GM12873 (cell line): ENCODE measurements at regions not wholly inside any gene's neighbourhood (a gene's known extent, or its start where the extent isn't known, plus 50 kb on each side); places are given as distances from the start of the nearest gene placed in this dataset.

Source experiments
- TF ChIP-seq, protein P1 (sequence below): IDR thresholded peaks from 2 replicates; pipeline ENCODE4 v1.5.1; 2012; ENCODE audit warnings: low read depth, mild to moderate bottlenecking, moderate library complexity, low read length, control low read depth; ENCODE audit not compliant: insufficient read depth; ENCODE audit errors: missing control alignments

DNA sequence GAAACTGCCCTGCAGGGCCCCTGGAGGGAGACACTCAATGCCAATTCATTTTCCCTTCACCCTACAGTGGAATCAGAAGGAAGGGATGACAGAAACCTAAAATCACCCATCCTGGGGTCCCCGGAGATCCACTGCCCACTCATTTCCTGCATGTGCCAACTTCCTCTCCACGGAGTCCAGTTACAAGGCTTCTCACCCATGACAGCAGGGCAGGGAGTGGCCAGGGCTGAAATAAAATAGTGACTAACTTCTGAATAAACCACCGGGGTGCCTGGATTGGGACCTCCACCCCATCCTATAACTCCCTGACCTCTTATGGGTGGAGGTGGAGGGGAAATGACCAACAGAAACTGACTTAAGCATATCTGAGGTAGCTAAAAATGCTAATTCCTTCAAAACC lies 362.3 kb downstream of the MAFB start:
- TF ChIP-seq, protein P1, sequence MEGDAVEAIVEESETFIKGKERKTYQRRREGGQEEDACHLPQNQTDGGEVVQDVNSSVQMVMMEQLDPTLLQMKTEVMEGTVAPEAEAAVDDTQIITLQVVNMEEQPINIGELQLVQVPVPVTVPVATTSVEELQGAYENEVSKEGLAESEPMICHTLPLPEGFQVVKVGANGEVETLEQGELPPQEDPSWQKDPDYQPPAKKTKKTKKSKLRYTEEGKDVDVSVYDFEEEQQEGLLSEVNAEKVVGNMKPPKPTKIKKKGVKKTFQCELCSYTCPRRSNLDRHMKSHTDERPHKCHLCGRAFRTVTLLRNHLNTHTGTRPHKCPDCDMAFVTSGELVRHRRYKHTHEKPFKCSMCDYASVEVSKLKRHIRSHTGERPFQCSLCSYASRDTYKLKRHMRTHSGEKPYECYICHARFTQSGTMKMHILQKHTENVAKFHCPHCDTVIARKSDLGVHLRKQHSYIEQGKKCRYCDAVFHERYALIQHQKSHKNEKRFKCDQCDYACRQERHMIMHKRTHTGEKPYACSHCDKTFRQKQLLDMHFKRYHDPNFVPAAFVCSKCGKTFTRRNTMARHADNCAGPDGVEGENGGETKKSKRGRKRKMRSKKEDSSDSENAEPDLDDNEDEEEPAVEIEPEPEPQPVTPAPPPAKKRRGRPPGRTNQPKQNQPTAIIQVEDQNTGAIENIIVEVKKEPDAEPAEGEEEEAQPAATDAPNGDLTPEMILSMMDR = no peak

DNA sequence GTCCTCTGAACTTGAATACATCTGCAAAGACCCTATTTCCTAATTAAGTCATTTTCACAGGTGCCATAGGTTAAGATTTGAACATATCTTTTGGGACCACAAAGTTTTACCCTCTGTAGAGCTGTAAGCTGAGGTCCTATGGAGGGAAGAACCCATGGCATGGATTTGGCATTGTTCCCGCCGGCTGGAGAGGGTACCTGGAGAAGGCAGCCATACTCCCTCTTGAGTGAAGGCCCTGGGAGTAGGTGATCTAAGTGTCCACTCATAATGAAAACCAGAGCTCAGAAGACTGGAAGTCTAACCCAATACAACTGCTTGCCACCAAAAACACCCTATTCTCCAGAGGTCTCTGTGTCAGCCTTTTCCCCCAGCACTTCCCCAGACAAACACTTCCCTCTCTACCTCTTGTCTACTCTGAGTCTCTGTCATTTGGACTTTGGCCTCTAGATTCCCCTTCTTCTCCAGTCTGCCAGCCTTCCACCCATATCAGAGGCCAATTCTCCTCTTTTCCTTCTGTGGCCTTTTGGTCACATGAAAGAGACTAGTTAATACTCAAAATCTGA lies 363.9 kb downstream of the MAFB start:
- TF ChIP-seq, protein P1 = no peak

- TF ChIP-seq, protein P1 = no peak
These were observed 365.7 kb downstream of the MAFB start for GRCh38 chr20:40323361-40323794.

DNA sequence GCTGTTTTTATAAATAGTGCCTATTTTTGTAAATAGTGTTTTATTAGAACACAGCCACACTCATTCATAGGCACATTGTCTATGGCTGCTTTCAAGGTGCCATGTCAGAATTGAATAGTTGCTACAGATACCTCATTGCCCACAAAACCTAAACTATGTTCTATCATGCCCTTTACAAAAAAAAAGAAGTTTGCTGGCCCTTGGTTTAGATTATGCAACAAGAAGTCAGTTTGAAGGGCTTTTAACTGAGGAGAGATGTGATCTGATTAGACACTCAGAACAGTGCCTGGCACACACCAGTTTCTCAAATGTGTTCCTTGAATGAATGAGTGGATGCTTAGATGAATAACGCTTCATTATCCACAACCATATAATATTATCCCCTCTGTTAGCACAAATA lies 366.1 kb downstream of the MAFB start:
- TF ChIP-seq, protein P1 = no peak

GRCh38 chr20:40320517-40321011 lies 368.5 kb downstream of the MAFB start:
- TF ChIP-seq, protein P1 = no peak

- TF ChIP-seq, protein P1 = no peak
These were observed 369.1 kb downstream of the MAFB start for GRCh38 chr20:40319741-40320516.

- TF ChIP-seq, protein P1 = no peak
These were observed 370.0 kb downstream of the MAFB start for GRCh38 chr20:40319056-40319455.
